ENCODE measurements at regions not wholly inside any gene's neighbourhood (a gene's known extent, or its start where the extent isn't known, plus 50 kb on each side); places are given as distances from the start of the nearest gene placed in this dataset.

- no peaks in the 10 kb centered on the region for H3F3A ChIP-seq (ENCODE audit: low read length, unreplicated experiment)
- H3K4me2 ChIP-seq (ENCODE audit: low read length), result no peak overlapping the region
- H3K9me2 ChIP-seq (replicated peaks; ENCODE audit: low read length), result no peaks in the 10 kb centered on the region
- H3K4me3 ChIP-seq (ENCODE audit: low read length), result no peak overlapping the region
- H3K27ac ChIP-seq (ENCODE audit: low read length), result no peak overlapping the region
- CTCF ChIA-PET, result no interaction called here
- 0 out of 2 replicates have a peak, but pooled peaks cover 5% of the 10 kb centered on the region for H3K9me3 ChIP-seq (ENCODE audit: low read length)
- H3K27me3 ChIP-seq (ENCODE audit: low read length), result no peaks in the 10 kb centered on the region
- H3K36me3 ChIP-seq (ENCODE audit: low read depth, low read length), result no peaks in the 10 kb centered on the region
- no peak overlapping the region for H3K9ac ChIP-seq (ENCODE audit: low read length)
- POLR2A ChIA-PET (ENCODE audit: unreplicated experiment), result no interaction called here
- H3K4me1 ChIP-seq (ENCODE audit: insufficient read depth, low read length), result no peaks in the 10 kb centered on the region
- intact Hi-C loops (cut with micrococcal nuclease), result no loop called here
- no peaks in the 10 kb centered on the region for H3K79me2 ChIP-seq (ENCODE audit: low read length)
- BruUV-seq (replicated peaks), result no TSS peak
- DNase-seq (no peak), ATAC-seq (no peak)
- no peak overlapping the region for H2AFZ ChIP-seq (ENCODE audit: low read length)
- TF ChIP-seq EZH2phosphoT487 (IDR thresholded peaks at IDR 0.05; ENCODE audit: borderline replicate concordance, low read length) (no peak), EZH2 (IDR thresholded peaks at IDR 0.05; ENCODE audit: low read length, unreplicated experiment) (no peak)
- H4K20me1 ChIP-seq (ENCODE audit: low read length), result no peaks in the 10 kb centered on the region
Measured at GRCh38 chr7:3232228-3232627, 68.8 kb upstream of the SDK1 start.

GRCh38 chr7:3233301-3233700, 67.8 kb upstream of the SDK1 start:
- Histone ChIP-seq H2AFZ (ENCODE audit: low read length) (no peak overlapping the region), H3K79me2 (ENCODE audit: low read length) (no peaks in the 10 kb centered on the region), H3F3A (ENCODE audit: low read length, unreplicated experiment) (no peaks in the 10 kb centered on the region), H3K9ac (ENCODE audit: low read length) (no peak overlapping the region), H3K9me2 (replicated peaks; ENCODE audit: low read length) (no peaks in the 10 kb centered on the region), H4K20me1 (ENCODE audit: low read length) (no peaks in the 10 kb centered on the region), H3K4me3 (ENCODE audit: low read length) (no peak overlapping the region), H3K27me3 (ENCODE audit: low read length) (no peaks in the 10 kb centered on the region), H3K4me1 (ENCODE audit: insufficient read depth, low read length) (no peaks in the 10 kb centered on the region), H3K9me3 (ENCODE audit: low read length) (0 out of 2 replicates have a peak, but pooled peaks cover 5% of the 10 kb centered on the region), H3K4me2 (ENCODE audit: low read length) (no peak overlapping the region), H3K36me3 (ENCODE audit: low read depth, low read length) (no peaks in the 10 kb centered on the region), H3K27ac (ENCODE audit: low read length) (no peak overlapping the region)
- DNase-seq (no peak), ATAC-seq (no peak)
- no TSS peak for BruUV-seq (replicated peaks)
- TF ChIP-seq EZH2 (IDR thresholded peaks at IDR 0.05; ENCODE audit: low read length, unreplicated experiment), result no peak
- TF ChIP-seq EZH2phosphoT487 (IDR thresholded peaks at IDR 0.05; ENCODE audit: borderline replicate concordance, low read length), result no peak
- no peak for TF ChIP-seq CTCF (conservative IDR thresholded peaks at IDR 0.05; ENCODE audit: low read depth, low read length)
- intact Hi-C loops (cut with micrococcal nuclease), result no loop called here
- CTCF ChIA-PET, result no interaction called here
- POLR2A ChIA-PET (ENCODE audit: unreplicated experiment), result no interaction called here

GRCh38 chr7:3234051-3234450, 67.0 kb upstream of the SDK1 start:
- no peaks in the 10 kb centered on the region for H3K79me2 ChIP-seq (ENCODE audit: low read length)
- ATAC-seq, result no peak
- H3F3A ChIP-seq (ENCODE audit: low read length, unreplicated experiment), result no peaks in the 10 kb centered on the region
- BruUV-seq (replicated peaks), result no TSS peak
- H3K4me2 ChIP-seq (ENCODE audit: low read length), result no peak overlapping the region
- 0 out of 2 replicates have a peak, but pooled peaks cover 5% of the 10 kb centered on the region for H3K9me3 ChIP-seq (ENCODE audit: low read length)
- no peak for TF ChIP-seq CTCF (conservative IDR thresholded peaks at IDR 0.05; ENCODE audit: low read depth, low read length)
- no peak for TF ChIP-seq EZH2phosphoT487 (IDR thresholded peaks at IDR 0.05; ENCODE audit: borderline replicate concordance, low read length)
- no peak for TF ChIP-seq EZH2 (IDR thresholded peaks at IDR 0.05; ENCODE audit: low read length, unreplicated experiment)
- ChIA-PET POLR2A (ENCODE audit: unreplicated experiment) (no interaction called here), CTCF (no interaction called here)
- H3K27me3 ChIP-seq (ENCODE audit: low read length), result no peaks in the 10 kb centered on the region
- H3K36me3 ChIP-seq (ENCODE audit: low read depth, low read length), result no peaks in the 10 kb centered on the region
- H4K20me1 ChIP-seq (ENCODE audit: low read length), result no peaks in the 10 kb centered on the region
- no peak overlapping the region for H3K27ac ChIP-seq (ENCODE audit: low read length)
- H3K9ac ChIP-seq (ENCODE audit: low read length), result no peak overlapping the region
- intact Hi-C loops (cut with micrococcal nuclease), result no loop called here
- no peak overlapping the region for H3K4me3 ChIP-seq (ENCODE audit: low read length)
- DNase-seq, result no peak
- peaks cover 6% of the 10 kb centered on the region for H3K4me1 ChIP-seq (ENCODE audit: insufficient read depth, low read length)
- H2AFZ ChIP-seq (ENCODE audit: low read length), result no peak overlapping the region
- H3K9me2 ChIP-seq (replicated peaks; ENCODE audit: low read length), result no peaks in the 10 kb centered on the region

Measured in PC-3 (cell line).